IMR-90 (cell line): ENCODE measurements at regions not wholly inside any gene's neighbourhood (a gene's known extent, or its start where the extent isn't known, plus 50 kb on each side); places are given as distances from the start of the nearest gene placed in this dataset.
"Not testable (repeated sequence)": the region's sequence is repeated elsewhere in the genome, so short reads cannot be mapped to it uniquely, and the experiment has no call there.

ENCODE experiments used
- ATAC-seq: fragments of 200-7000 bp; cut with Tn5 transposase; 2 replicates; pipeline ENCODE4 v1.9.1; 2020; ENCODE audit warnings: low read depth, mild to moderate bottlenecking, moderate library complexity
- BruUV-seq: library from RNA; stranded (reverse); fragments of 400-500 nt; replicated peaks from 2 replicates; lab custom pipeline; 2021; lab: Mats Ljungman, UMichigan
- CTCF ChIA-PET: fragments of 300-600 bp; formaldehyde crosslinking; extraction: SDS; loops from one replicate; lab custom pipeline; 2021; ENCODE audit warnings: antibody characterized with exemption; lab: Yijun Ruan, JAX
- POLR2A ChIA-PET: fragments of 300-600 bp; sonication (Branson Sonifier 250); formaldehyde crosslinking; loops from one replicate; lab custom pipeline; 2022; ENCODE audit warnings: antibody characterized with exemption; ENCODE audit not compliant: unreplicated experiment; lab: Charles Lee
- DNase-seq: peaks from one replicate; pipeline ENCODE4 v3.0.0; 2013
- H2AFZ ChIP-seq: replicated peaks from 2 replicates; pipeline ENCODE3; 2013; ENCODE audit warnings: low read length, mild to moderate bottlenecking; ENCODE audit not compliant: poor library complexity
- H2AK5ac ChIP-seq: 2 replicates; pipeline ENCODE4 v1.6.1; 2013; ENCODE audit warnings: low read depth, low read length, inconsistent platforms
- H2AK9ac ChIP-seq: replicated peaks from 2 replicates; pipeline ENCODE3; 2013; ENCODE audit warnings: mild to moderate bottlenecking, low read depth, low read length, moderate library complexity; ENCODE audit not compliant: poor library complexity
- H2BK120ac ChIP-seq: 2 replicates; pipeline ENCODE4 v1.6.1; 2013; ENCODE audit warnings: low read depth, low read length, inconsistent platforms
- H2BK15ac ChIP-seq: 3 replicates; pipeline ENCODE4 v1.6.1; 2013; ENCODE audit warnings: low read depth, low read length, inconsistent platforms
- H2BK20ac ChIP-seq: 2 replicates; pipeline ENCODE4 v1.6.1; 2013; ENCODE audit warnings: low read depth, mild to moderate bottlenecking, inconsistent platforms, low read length, moderate library complexity
- H2BK5ac ChIP-seq: 2 replicates; pipeline ENCODE4 v1.6.1; 2013; ENCODE audit warnings: mild to moderate bottlenecking, low read depth, low read length, inconsistent platforms; ENCODE audit not compliant: poor library complexity, severe bottlenecking
- H3K14ac ChIP-seq: replicated peaks from 2 replicates; pipeline ENCODE4 v1.6.1; 2013; ENCODE audit warnings: low read depth, low read length, inconsistent platforms
- H3K18ac ChIP-seq: 2 replicates; pipeline ENCODE4 v1.6.1; 2013; ENCODE audit warnings: low read depth, low read length, control low read depth
- H3K23ac ChIP-seq: 2 replicates; pipeline ENCODE4 v1.6.1; 2013; ENCODE audit warnings: low read depth, low read length, inconsistent platforms
- H3K27ac ChIP-seq: 2 replicates; pipeline ENCODE4 v1.5.1; 2013; ENCODE audit warnings: mild to moderate bottlenecking, control low read depth, low read length; ENCODE audit not compliant: insufficient read depth
- H3K27me3 ChIP-seq: 2 replicates; pipeline ENCODE4 v1.6.1; 2013; ENCODE audit warnings: low read length; ENCODE audit not compliant: control insufficient read depth, insufficient read depth
- H3K36me3 ChIP-seq: 2 replicates; pipeline ENCODE4 v1.6.1; 2013; ENCODE audit warnings: low read length, mixed read lengths; ENCODE audit not compliant: control insufficient read depth, insufficient read depth
- H3K4ac ChIP-seq: 2 replicates; pipeline ENCODE4 v1.6.1; 2013; ENCODE audit warnings: low read depth, low read length, inconsistent platforms
- H3K4me1 ChIP-seq: 2 replicates; pipeline ENCODE4 v1.6.1; 2013; ENCODE audit warnings: low read length, mixed read lengths; ENCODE audit not compliant: control insufficient read depth, insufficient read depth
- H3K4me2 ChIP-seq: 2 replicates; pipeline ENCODE4 v1.6.1; 2013; ENCODE audit warnings: low read depth, mild to moderate bottlenecking, control low read depth, low read length, moderate library complexity
- H3K4me3 ChIP-seq: 2 replicates; pipeline ENCODE4 v1.5.1; 2013; ENCODE audit warnings: low read depth, mild to moderate bottlenecking, control low read depth, low read length, moderate library complexity; ENCODE audit not compliant: insufficient read depth
- H3K56ac ChIP-seq: 2 replicates; pipeline ENCODE4 v1.6.1; 2013; ENCODE audit warnings: low read length, inconsistent platforms; ENCODE audit not compliant: insufficient read depth; ENCODE audit errors: extremely low read depth
- H3K79me1 ChIP-seq, 2 experiments: 2 replicates each; pipeline ENCODE4 v1.6.1; 2013; ENCODE audit warnings: low read length in 2 of 2, inconsistent platforms in 1 of 2, low read depth in 1 of 2
- H3K9ac ChIP-seq: 2 replicates; pipeline ENCODE4 v1.6.1; 2013; ENCODE audit warnings: low read depth, low read length, control low read depth
- H3K9me1 ChIP-seq: 2 replicates; pipeline ENCODE4 v1.6.1; 2013; ENCODE audit warnings: low read length, inconsistent platforms; ENCODE audit not compliant: insufficient read depth
- H3K9me3 ChIP-seq: 2 replicates; pipeline ENCODE4 v1.6.1; 2013; ENCODE audit warnings: low read length; ENCODE audit not compliant: control insufficient read depth, insufficient read depth
- H4K20me1 ChIP-seq: 2 replicates; pipeline ENCODE4 v1.6.1; 2013; ENCODE audit warnings: low read length, inconsistent platforms; ENCODE audit not compliant: insufficient read depth
- H4K5ac ChIP-seq: 2 replicates; pipeline ENCODE4 v1.6.1; 2013; ENCODE audit warnings: mild to moderate bottlenecking, low read depth, low read length, control low read depth
- H4K8ac ChIP-seq, 2 experiments: 2 replicates each; pipeline ENCODE4 v1.6.1; 2013; ENCODE audit warnings: low read depth in 2 of 2, low read length in 2 of 2, control low read depth in 1 of 2, inconsistent platforms in 1 of 2
- H4K91ac ChIP-seq: 2 replicates; pipeline ENCODE4 v1.6.1; 2013; ENCODE audit warnings: low read depth, low read length, inconsistent platforms; ENCODE audit not compliant: insufficient read depth
- WGBS, 2 experiments: methylation state at CpG; one replicate each; pipeline versions ENCODE4 v1.1.5 to v1.1.7; 2013; ENCODE audit warnings: missing lambda C conversion rate in 2 of 2; ENCODE audit not compliant: insufficient read length in 1 of 2; ENCODE audit errors: extremely low coverage in 2 of 2; 5-methylcytosine and 5-hydroxymethylcytosine counted together
- dilution Hi-C: fragments of 300-500 bp; cut with HindIII; formaldehyde crosslinking; loops from one replicate; pipeline ENCODE4 v1.14.3; 2018; ENCODE audit warnings: low sequenced_read_pairs; ENCODE audit not compliant: unreplicated experiment
- in situ Hi-C: fragments of 300-500 bp; cut with MboI; formaldehyde crosslinking; loops from 3 replicates; pipeline ENCODE4 v1.14.3; 2019; ENCODE audit warnings: low sequenced_read_pairs, inconsistent platforms, mixed read lengths
- intact Hi-C: fragments of 100-400 bp; cut with micrococcal nuclease; formaldehyde crosslinking; loops from 2 replicates; pipeline ENCODE4 v1.10.0; 2022

DNA sequence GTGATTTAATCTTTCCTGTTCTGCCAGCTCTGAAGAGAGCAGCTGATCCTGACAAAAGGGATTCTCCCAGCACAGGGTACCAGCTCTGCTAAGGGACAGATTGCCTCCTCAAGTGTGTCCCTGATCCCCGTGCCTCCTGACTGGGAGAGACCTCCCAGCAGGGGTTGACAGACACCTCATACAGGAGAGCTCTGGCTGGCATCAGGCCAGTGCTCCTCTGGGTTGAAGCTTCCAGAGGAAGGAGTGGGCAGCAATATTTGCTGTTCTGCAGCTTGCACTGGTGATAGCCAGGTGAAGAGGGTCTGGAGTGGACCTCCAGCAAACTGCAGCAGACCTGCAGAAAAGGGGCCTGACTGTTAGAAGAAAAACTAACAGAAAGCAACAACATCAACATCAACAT, 105.0 kb upstream of the GORAB start:
- DNase-seq, intact Hi-C loops, H3K23ac ChIP-seq, H3K4ac ChIP-seq, H2BK120ac ChIP-seq, ATAC-seq, H3K56ac ChIP-seq, H3K27ac ChIP-seq, H4K8ac ChIP-seq, H2BK15ac ChIP-seq, H4K5ac ChIP-seq, H3K4me2 ChIP-seq, H2AK5ac ChIP-seq, H3K27me3 ChIP-seq, H3K9me1 ChIP-seq, H3K79me1 ChIP-seq, H3K9ac ChIP-seq, dilution Hi-C loops, BruUV-seq, CTCF ChIA-PET, H3K4me1 ChIP-seq, in situ Hi-C loops, H2BK20ac ChIP-seq, H3K4me3 ChIP-seq, H3K9me3 ChIP-seq, H4K20me1 ChIP-seq, H3K18ac ChIP-seq, H2AK9ac ChIP-seq, H3K36me3 ChIP-seq, POLR2A ChIA-PET, H4K91ac ChIP-seq, H2AFZ ChIP-seq, H2BK5ac ChIP-seq, H3K14ac ChIP-seq: not testable (repeated sequence)
- 43% methylated on average over 1 of the region's 1 CpG; no CpG with 5 or more reads in 1 of the 2 experiments for WGBS, 2 experiments
